ENCODE measurements at regions not wholly inside any gene's neighbourhood (a gene's known extent, or its start where the extent isn't known, plus 50 kb on each side); places are given as distances from the start of the nearest gene placed in this dataset.

DNA sequence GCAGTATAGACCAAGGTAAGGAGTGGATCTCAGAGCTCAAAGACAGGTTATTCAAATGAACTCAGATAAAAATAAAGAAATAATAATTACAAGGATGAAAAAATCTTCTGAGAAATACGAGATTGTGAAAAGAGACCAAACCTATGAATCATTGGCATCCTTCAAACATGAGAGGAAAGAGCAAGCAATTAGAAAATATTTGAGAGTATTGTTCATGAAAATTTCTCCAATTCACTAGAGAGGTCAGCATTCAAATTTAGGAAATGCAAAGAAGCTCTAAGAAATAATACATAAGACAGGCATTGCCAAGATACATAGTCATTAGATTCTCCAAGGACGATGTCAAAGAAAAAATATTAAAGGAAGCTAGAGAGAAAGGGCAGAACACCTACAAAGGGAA lies 93.5 kb upstream of the GALNTL6 start:
- Histone ChIP-seq H3K27me3 (ENCODE audit: insufficient read depth, low read length) (no peaks in the 10 kb centered on the region), H3K27ac (ENCODE audit: low read depth, low read length, poor library complexity, severe bottlenecking) (no peak overlapping the region), H3K4me1 (ENCODE audit: insufficient read depth, low read length, severe bottlenecking) (no peaks in the 10 kb centered on the region), H3K4me3 (ENCODE audit: low read depth, low read length, poor library complexity, severe bottlenecking) (no peak overlapping the region), H3K9me2 (ENCODE audit: low read depth, low read length) (no peaks in the 10 kb centered on the region), H3K4me2 (ENCODE audit: low read length) (no peak overlapping the region), H3K36me3 (ENCODE audit: insufficient read depth, low read length) (no peaks in the 10 kb centered on the region), H3F3A (ENCODE audit: insufficient read depth, low read length) (no peaks in the 10 kb centered on the region), H4K20me1 (ENCODE audit: insufficient read depth, low read length) (no peaks in the 10 kb centered on the region), H3K9me3 (ENCODE audit: low read length) (no peaks in the 10 kb centered on the region; the same call in 1 of the 2 replicates), H3K9ac (ENCODE audit: low read length) (no peak overlapping the region), H2AFZ (ENCODE audit: low read length) (no peak overlapping the region), H3K79me2 (ENCODE audit: insufficient read depth, low read length) (no peaks in the 10 kb centered on the region)
- TF ChIP-seq, protein P1, sequence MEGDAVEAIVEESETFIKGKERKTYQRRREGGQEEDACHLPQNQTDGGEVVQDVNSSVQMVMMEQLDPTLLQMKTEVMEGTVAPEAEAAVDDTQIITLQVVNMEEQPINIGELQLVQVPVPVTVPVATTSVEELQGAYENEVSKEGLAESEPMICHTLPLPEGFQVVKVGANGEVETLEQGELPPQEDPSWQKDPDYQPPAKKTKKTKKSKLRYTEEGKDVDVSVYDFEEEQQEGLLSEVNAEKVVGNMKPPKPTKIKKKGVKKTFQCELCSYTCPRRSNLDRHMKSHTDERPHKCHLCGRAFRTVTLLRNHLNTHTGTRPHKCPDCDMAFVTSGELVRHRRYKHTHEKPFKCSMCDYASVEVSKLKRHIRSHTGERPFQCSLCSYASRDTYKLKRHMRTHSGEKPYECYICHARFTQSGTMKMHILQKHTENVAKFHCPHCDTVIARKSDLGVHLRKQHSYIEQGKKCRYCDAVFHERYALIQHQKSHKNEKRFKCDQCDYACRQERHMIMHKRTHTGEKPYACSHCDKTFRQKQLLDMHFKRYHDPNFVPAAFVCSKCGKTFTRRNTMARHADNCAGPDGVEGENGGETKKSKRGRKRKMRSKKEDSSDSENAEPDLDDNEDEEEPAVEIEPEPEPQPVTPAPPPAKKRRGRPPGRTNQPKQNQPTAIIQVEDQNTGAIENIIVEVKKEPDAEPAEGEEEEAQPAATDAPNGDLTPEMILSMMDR (IDR thresholded peaks at IDR 0.05; ENCODE audit: low read length), result no peak
- no peak for TF ChIP-seq EZH2 (IDR thresholded peaks at IDR 0.05; ENCODE audit: borderline replicate concordance, low read length)

DNA sequence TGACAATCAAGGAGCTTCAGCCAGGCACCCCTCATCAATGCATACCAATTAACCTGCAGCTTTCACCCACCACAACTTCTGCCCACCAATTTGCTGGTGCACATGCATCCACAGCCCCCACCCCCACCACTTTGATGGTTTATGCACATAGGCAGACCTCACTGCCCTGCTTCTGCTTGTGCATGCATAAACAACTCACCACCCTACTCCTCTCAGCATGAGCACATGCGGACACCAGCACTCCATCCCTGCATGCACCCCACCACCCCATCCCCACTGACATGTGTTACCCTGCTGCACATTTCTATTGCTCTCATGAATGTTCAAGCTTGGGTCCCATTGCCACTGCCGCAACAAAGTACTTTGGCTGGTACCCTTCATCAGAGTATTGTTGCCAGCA lies 94.5 kb upstream of the GALNTL6 start:
- H3K9me3 ChIP-seq (ENCODE audit: low read length), result no peaks in the 10 kb centered on the region; the same call in 1 of the 2 replicates
- no peak for TF ChIP-seq EZH2 (IDR thresholded peaks at IDR 0.05; ENCODE audit: borderline replicate concordance, low read length)
- TF ChIP-seq, protein P1 (IDR thresholded peaks at IDR 0.05; ENCODE audit: low read length), result no peak
- no peaks in the 10 kb centered on the region for H3K79me2 ChIP-seq (ENCODE audit: insufficient read depth, low read length)
- no peaks in the 10 kb centered on the region for H3F3A ChIP-seq (ENCODE audit: insufficient read depth, low read length)
- no peaks in the 10 kb centered on the region for H3K9me2 ChIP-seq (ENCODE audit: low read depth, low read length)
- no peaks in the 10 kb centered on the region for H3K27me3 ChIP-seq (ENCODE audit: insufficient read depth, low read length)
- no peak overlapping the region for H2AFZ ChIP-seq (ENCODE audit: low read length)
- no peaks in the 10 kb centered on the region for H3K36me3 ChIP-seq (ENCODE audit: insufficient read depth, low read length)
- H3K9ac ChIP-seq (ENCODE audit: low read length), result no peak overlapping the region
- no peak overlapping the region for H3K4me2 ChIP-seq (ENCODE audit: low read length)
- no peaks in the 10 kb centered on the region for H4K20me1 ChIP-seq (ENCODE audit: insufficient read depth, low read length)
- H3K4me3 ChIP-seq (ENCODE audit: low read depth, low read length, poor library complexity, severe bottlenecking), result no peak overlapping the region
- H3K4me1 ChIP-seq (ENCODE audit: insufficient read depth, low read length, severe bottlenecking), result no peaks in the 10 kb centered on the region
- H3K27ac ChIP-seq (ENCODE audit: low read depth, low read length, poor library complexity, severe bottlenecking), result no peak overlapping the region

DNA sequence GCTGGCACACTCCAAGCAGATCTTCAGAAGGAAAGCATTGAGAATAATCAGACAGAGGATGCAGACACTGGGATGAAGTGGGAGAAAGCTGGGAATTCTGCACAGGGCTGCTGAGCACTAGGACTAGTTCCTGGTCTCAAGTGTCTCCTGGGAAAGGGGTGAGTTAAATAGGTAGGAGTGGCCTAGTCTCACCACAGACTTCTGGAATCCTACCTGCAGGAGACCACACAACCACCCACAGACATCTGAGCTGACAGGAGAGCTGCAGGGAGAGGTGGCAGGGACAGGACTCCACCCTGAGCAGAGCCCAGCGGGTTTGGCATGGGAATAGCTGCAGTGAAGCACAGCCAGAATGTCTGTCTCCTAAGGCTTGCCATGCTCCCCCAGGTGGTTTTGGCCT lies 95.1 kb upstream of the GALNTL6 start:
- no peak overlapping the region for H3K9ac ChIP-seq (ENCODE audit: low read length)
- no peaks in the 10 kb centered on the region for H3K9me2 ChIP-seq (ENCODE audit: low read depth, low read length)
- no peaks in the 10 kb centered on the region for H3K79me2 ChIP-seq (ENCODE audit: insufficient read depth, low read length)
- no peaks in the 10 kb centered on the region for H3K4me1 ChIP-seq (ENCODE audit: insufficient read depth, low read length, severe bottlenecking)
- H4K20me1 ChIP-seq (ENCODE audit: insufficient read depth, low read length), result no peaks in the 10 kb centered on the region
- H3K36me3 ChIP-seq (ENCODE audit: insufficient read depth, low read length), result no peaks in the 10 kb centered on the region
- no peaks in the 10 kb centered on the region for H3K27me3 ChIP-seq (ENCODE audit: insufficient read depth, low read length)
- H3K9me3 ChIP-seq (ENCODE audit: low read length), result no peaks in the 10 kb centered on the region; the same call in 1 of the 2 replicates
- TF ChIP-seq, protein P1 (IDR thresholded peaks at IDR 0.05; ENCODE audit: low read length), result no peak
- TF ChIP-seq EZH2 (IDR thresholded peaks at IDR 0.05; ENCODE audit: borderline replicate concordance, low read length), result no peak
- H3K4me3 ChIP-seq (ENCODE audit: low read depth, low read length, poor library complexity, severe bottlenecking), result no peak overlapping the region
- no peak overlapping the region for H2AFZ ChIP-seq (ENCODE audit: low read length)
- no peaks in the 10 kb centered on the region for H3F3A ChIP-seq (ENCODE audit: insufficient read depth, low read length)
- H3K27ac ChIP-seq (ENCODE audit: low read depth, low read length, poor library complexity, severe bottlenecking), result no peak overlapping the region
- no peak overlapping the region for H3K4me2 ChIP-seq (ENCODE audit: low read length)

Data from OCI-LY1 (cell line).